Posterior vena cava (tissue), 2 donors: ENCODE measurements at regions not wholly inside any gene's neighbourhood (a gene's known extent, or its start where the extent isn't known, plus 50 kb on each side); places are given as distances from the start of the nearest gene placed in this dataset.

Experiments used
- DNase-seq: peaks from one replicate; pipeline ENCODE4 v3.0.0-alpha.2; 2020; ENCODE audit warnings: low spot score
- intact Hi-C, 2 donors: fragments of 100-400 bp; cut with DNase I; formaldehyde crosslinking; loops; one replicate each; pipeline versions ENCODE4 v1.14.1 to v1.14.2; 2022 to 2023
- donor health status: DM: yes; HTN: yes; CAD: no.
- donor health status: DM: yes; HTN: yes; CAD: no.

DNA sequence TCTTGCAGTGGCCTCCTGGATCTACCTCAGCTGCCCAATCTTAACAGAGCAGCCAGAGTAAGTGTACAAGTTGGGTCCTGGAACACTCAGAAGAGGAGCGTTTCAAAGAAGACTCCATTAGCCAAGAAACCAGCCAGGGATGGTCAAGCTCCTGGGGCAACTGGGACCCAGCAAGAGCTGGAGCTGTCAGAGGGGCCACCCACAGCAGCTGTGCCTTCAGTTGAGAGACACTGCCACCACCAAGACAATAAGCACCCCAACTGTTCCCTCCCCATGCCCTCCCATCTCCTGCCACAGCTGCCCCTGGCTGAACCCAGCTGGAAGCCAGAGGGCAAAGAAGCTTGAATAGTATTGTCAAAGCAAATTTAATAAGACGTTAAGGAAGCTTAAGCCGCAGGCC is 110.6 kb upstream of the TLE3 start:
- intact Hi-C loops = no loop called here
- DNase-seq = no peak

DNA sequence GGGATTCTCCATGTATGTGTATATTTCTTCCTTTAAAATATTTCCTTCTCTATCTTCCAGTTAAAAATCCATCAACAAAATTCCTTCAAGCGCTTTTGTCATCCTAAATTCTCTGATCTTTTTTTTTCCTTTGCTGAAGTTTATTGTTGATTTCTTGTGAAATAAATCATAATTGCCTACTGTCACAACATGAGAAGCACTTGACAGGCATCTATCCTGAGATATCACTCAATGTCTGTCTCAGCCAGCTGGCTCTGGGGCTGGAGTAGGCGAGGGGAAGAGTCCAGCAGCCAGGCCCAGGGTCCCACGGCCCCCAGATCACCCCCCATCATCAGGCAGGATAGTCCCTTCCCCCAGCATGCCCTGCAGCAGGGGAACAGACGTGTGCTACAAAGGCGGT is 109.0 kb upstream of the TLE3 start:
- no peak for DNase-seq
- intact Hi-C loops = no loop called here

DNA sequence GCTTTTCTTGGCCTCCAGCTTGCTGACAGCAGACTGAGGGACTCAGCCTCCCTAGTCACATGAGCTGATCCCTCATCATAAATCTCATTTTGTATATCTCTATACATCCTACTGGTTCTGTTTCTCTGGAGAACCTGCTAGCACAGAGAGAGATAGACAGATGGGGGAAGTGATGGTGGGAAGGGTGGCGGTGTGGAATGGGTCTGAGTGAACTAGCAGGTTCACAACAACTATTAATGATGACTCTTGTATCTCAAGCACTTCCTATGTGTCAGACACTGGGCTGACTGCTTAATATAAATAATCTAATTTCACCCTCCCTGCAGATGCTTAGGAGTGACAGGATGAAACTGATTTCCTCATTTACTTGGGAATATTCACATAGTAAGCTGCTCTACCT is 106.9 kb upstream of the TLE3 start:
- DNase-seq = no peak
- intact Hi-C loops = no loop called here

DNA sequence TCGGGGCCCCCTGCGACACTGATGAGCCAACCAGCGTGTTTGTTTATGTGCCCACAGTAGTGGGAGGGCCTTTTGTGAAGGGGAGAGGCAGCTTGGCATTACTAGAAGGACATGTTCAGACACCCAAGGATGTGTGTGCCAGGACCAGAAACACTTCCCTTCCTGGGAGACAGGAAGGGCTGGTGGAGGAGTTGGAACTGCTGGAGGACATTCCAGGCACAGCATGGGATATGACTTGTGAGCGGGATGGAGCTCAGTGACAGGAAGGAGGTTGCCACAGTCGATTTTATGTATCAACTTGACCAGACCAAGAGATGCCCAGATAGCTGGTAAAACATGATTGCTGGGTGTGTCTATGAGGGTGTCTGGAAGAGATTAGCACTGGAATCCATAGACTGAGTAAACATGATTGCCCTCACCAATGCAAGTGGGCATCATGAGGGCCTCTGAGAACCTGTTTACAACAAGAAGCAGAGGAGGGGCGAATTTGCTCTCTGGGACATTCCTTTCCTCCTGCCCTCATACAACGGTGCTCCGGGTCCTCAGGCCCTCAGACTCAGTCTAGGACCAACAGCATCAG is 106.4 kb upstream of the TLE3 start:
- DNase-seq = no peak
- intact Hi-C loops = no loop called here

DNA sequence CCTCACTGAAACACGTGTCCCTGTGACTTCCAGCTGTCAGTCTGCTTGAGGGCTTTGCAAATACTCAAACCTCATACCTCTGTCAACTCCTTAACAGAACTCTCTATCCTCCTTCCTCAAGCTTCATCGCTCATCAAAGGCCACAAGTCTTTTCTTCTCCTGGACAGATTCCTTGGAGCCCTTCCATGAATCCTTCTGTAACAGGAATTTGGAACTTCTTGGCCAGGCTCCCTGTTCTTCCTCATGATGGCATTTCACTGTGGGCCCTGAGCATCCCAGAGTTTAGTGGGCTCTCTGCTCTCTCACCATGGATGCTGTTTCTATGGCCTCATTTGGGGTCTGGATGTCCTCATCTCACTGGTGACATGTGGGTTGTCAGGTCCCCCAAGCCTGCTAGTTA is 105.0 kb upstream of the TLE3 start:
- DNase-seq = no peak
- intact Hi-C loops = no loop called here

DNA sequence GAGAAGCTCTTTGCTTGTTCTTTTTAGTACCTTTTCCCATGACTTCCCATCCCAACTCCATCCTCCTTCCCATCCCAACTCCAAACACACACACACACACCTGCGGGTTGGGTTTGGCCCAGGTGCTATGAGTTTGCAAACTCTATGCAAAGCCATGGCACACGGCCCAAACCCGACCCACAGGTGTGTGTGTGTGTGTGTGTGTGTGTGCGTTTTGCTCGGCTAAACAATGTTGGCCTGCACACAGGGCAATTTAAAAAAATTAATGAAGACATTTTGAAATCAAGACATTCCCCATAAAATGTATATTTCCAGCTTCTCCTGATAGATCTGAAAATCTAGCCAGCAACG is 103.7 kb upstream of the TLE3 start:
- no peak for DNase-seq
- intact Hi-C loops = no loop called here

DNA sequence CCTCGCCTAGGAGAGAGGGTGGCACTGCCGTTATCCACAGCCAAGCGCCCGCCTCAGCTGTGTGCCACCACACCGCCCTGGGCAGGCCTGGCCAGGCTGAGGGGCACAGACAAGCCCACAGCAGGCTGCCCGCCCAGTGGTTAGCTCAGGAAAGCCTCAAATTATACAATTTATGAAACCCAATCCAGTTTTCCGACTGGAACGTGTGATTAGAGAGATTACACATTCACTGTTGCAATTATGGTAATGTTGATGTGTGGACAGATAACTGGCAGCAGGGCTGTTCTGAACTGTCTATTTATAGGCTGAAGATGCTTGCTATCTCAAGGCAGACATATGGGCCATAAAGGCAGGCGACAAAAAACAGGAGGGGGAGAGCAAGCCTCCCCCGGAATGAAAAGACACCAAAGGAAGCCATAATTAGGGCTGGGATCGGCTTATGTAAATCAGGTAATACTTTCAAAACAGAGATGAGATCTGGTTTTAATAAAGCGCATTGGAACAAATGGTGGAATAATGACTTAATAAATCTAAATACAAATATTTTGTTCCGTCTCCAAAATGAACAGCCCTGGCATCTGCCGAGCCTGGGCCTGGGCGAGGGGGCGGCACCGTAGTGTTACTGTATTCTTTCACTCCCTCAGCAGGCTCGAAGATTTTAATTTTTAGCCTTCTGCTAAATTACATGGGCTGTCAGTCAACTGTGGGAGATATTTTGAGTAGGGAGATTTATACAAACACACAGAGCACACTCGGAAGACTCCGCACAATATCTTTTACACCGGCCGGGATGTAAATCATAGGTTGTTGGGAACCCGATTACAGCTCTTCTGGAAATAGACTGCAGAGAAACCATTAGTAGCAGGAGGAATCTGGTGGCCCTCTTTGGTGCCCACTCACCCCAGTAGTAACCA is 103.1 kb upstream of the TLE3 start:
- intact Hi-C loops = no loop called here
- no peak for DNase-seq

DNA sequence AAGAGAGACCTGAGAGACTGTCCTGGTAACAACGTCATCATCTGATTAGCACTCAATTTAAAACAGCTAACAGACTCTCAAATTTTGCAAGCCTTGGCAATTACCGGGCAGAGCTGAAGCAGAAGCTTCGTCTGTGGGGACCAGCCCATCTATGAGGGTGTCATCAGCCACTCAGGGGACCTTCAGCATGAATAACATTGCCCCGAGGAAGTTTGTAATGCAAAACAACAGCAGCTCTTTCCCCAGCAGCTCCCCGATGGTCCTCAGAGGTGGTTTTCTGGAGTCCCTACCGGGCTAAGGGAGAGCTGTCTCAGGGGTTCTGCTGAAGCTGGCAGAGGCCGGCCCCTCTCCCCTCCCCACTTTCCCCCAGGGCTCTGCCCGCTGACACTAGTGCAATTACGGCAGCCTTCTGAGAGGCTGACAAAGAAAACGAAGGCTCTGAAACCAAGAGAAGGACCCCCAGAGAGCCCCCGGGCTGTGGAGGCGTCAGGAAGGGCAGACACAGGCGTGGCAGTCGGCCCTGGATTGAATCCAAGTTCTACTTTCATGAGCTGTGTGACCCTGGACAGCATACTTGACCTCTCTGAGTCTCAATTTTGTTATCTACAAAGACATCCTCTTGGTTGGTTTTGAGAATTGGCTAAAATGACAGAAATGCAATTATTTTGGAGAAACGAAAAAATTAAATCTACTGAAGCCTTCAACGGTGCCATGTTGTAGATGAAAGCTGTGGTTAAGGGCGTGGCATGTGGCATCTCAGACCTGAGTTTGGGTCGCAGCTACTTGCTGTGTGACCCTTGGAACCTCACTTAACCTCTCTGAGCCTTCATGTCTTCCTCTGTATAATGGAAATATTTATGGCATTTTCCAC is 102.1 kb upstream of the TLE3 start:
- DNase-seq = no peak

DNA sequence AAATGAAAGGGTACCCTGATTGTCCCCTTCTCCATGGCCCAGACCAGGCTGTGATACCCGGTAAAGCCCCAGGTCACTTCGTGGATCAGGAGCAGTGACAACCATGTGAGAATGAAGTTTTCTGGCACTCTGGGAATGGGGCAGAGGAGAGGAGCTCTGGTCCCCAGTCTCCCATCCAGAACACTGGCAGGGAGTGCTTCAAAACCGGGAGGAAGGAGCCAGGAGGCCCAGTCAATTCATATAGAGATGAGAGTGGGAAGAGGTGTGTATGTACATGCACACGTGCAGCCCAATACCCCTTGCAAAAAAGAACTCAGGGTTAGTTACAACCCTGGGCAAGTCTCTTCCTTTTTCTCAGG is 101.4 kb upstream of the TLE3 start:
- no peak for DNase-seq
- intact Hi-C loops = no loop called here

More for the DNA sequence above, 102.1 kb upstream of the TLE3 start:
- intact Hi-C loops = no loop called here

DNA sequence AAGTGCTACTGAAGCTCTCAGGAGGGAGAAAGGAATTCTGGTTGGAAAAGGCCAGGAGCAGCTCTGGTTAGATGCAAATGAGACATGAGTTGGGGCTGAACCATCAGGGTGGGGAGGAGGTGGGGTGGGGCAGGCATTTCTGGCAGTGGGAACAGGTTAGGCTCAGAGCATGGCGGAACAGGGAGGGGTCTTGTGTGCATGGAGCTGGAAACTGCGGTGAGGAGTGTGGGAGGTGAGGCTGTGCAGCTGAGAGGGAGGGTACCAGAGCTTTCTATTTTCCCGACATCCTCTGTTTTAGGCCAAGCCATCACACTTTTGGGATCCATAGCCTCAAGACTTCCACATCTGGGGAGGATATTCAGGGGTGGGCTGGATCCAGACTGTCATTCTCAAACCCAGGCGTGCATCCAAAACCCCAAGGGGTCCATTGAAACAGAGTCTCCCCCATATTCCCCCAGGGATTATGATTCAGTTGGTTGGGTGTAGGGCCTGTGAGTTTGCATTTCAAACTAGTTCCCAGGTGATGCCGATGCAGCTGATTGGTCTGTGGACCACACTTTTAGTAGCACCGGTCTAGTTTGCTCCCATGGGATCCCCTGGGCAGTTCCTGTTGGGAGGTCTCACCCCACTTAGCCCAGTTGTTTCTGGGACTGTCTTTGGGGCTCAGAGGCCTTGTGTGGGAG is 100.9 kb upstream of the TLE3 start:
- intact Hi-C loops = no loop called here
- DNase-seq = no peak

DNA sequence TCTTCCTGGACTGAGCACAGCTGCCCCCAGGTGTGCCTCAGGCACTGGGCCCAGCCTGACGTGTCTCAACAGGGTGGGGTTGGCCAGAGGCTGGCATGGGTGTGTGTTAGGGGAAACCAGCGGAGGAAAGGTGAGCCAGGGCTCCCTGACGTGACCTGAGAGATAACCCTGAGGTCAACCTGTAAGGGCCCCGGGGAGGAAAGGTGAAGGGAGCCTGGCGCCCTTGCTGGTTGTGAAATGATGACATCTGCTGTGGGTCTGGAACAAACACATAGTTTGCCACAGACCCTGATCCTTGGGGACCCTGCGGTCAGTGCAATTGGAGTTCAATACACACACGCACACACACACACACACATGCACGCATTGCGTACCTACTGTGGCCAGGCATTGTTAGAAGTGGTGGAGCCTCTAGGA is 100.2 kb upstream of the TLE3 start:
- DNase-seq = no peak
- intact Hi-C loops = no loop called here

DNA sequence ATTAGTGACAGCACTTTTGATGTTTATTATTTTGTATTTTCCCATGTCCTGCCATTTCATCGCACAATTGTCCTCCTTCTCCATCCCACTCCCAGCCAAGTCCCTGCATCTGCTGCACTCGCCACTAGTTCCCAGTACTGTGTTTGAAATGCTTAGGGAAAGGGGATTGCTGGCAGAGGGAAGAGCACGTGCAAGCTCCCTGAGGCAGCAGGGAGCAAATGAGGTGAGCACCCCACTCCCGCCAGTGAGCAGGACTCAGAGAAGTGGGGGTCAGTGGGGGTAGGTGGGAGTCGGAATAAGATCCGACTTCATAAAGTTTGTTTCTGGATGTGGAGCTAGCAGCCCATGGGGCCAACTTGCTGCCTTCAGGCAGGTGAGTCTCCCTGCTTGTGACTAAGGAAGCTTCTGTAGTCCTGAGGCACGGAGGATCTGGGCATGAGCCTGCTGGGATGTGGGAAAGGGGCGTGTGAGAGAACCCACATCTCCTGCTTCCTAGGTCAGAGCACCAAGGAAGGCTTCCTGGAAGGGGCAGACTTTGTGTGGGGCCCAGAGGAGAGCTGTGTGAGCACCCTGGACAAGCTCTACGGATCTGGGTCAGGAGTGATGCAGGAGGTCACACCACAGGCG is 99.7 kb upstream of the TLE3 start:
- DNase-seq = no peak
- intact Hi-C loops = no loop called here

DNA sequence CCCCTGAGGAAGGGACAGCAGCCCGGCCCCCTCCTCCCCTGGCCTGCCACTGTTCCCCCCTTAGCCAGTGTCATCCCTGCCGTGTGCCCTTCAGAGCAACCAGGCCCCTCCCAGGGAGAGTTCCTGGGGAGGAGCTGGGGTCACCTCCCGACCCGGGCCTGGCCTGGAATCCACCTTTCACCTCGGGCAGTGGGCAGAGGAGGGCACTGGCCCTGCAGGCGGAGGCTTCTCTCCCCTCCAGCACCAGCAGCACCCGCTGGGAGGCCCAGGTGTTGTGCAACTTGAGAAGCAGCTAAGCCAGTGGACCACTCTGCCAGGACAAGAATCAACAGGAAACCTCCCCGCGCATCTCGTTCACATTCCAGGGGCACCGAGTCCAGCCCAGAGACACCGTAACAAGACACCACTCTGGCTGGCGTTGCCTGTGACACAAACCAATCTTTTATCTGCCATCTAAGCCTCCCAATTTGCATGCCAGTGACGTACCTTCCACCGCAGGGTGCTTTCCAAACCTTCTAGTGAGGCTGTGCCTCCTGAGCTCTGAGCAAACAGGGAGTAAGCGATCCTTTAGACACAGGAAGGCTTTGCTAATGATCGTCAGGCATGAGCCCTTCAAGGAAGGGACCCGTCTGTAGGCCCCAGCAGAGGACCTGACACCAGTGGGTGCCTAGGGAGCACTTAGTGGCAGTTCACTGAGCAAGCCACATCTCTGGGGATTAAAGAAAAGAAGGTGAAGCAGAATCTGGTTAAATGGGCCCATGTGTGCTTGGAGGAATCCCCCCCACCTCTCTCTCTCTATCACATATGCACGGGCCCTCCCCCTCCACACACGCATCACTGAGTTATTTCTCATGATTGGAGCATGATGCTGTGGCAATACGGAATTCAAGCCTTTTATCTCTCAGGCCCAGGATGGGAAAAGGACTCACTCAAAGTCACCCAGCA is 98.9 kb upstream of the TLE3 start:
- peak; percentile 90 for DNase-seq
- intact Hi-C loops = no loop called here

DNA sequence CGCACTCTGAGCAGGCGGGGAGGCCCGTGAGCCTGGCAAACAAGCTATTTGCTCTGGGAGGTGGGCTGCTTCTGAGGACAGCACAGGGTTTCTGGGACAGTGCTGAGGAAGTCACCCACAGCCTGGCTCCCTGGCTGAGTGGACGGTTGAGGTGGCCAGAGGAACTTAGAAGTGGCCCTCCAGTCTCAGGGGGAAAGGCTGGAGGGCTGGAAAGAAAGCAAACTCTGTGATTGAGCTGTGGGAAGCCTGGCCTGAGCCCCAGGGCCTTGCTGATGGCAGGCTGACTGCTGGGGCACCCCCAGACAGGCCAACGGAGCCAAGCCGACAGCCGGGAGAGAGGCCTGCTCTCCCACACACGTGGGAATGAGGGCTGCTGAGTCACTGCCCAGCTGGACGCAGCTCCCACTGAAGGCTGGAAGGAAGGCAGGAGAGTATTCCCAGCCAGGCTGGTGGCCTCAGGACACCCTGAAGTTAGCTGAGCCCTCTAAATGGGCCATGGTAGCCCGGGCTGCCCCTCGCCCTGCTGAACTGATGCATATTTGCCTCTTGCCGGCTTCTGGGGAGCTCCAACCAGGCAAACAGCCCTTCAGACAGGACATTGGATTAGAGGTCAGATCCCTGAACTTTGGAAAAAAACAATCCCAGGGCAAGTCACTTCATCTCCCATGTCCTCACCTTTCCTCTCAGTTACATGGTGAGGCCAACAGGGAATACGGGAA is 98.0 kb upstream of the TLE3 start:
- intact Hi-C loops = no loop called here
- peak; percentile 95 for DNase-seq

DNA sequence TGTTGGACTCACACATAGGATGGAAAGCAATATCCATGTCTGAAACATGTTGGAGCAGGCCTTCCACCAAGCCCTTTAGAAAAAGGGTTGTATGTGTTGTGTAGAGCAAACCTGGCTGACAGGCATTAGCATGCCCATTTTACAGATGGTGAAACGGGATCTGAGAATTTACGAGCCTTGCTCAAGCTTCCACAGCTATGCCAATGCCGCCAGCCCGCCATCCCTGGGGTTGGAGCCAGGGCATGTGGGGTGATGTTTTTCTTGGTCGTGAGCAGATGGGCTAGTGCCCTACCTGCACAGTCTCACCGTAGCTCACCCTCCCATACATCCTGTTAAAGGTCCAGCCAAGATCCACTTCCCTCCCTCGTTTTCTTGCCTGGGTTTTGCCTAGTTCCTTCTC is 97.5 kb upstream of the TLE3 start:
- no peak for DNase-seq
- intact Hi-C loops = no loop called here

DNA sequence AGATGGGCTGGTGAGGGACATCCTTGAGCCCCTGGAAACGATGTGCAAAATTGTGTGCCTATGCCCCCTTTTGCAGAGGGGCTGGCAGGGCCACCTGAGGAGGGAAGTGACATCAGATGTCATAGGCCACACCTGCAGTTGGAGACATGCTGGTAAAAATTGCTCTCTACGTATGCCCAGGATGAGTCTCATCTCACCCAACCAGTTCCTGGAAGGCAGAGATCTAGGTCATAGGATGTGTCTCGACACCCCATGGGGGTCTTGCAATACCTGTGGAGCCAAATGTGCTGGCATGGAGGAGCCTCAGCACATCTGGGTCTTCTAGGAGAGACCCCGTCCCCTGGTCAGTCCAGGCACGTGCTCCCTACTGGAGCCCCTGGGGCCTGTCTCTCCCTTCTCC is 96.5 kb upstream of the TLE3 start:
- intact Hi-C loops = no loop called here
- DNase-seq = no peak

DNA sequence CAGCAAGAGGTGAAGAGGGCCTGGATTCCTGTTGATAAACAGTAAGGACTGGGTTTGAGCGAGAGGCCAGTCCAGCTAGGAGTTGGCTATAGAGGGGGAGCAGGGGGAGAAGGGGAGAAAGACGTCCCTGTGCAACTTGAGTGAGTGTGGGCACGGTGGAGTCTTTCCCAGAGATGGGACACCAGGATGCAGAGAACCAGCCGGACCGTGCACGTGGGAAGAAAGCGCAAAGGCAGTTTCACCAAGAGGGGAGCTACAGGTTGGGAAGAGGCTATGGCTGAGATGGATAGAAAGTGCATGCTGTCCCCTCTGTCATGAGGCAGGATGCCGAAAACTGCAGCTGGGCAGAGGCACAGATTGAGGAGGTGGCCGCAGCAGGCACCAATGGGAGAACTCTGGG is 96.0 kb upstream of the TLE3 start:
- no peak for DNase-seq
- intact Hi-C loops = no loop called here

DNA sequence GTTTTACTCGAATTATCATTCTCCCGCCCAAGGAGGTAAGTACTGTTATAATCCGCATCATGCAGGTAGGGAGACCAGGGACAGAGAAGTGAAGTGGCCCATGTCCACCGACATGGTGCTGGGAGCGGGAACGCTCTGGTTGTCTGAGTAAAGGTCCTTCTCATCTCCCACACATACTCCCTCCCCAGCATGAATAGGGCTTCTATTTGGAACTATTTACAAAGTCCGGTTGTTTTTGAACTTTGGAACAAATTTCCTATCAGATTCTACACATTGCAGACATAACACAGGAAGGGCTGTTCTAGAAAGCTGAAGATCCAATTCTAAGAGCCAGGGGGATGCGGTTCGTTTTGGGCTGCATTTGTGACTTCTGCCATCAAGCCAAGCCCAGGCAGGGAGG is 94.8 kb upstream of the TLE3 start:
- intact Hi-C loops = no loop called here
- DNase-seq = no peak
